K562 (cell line): ENCODE measurements at regions not wholly inside any gene's neighbourhood (a gene's known extent, or its start where the extent isn't known, plus 50 kb on each side); places are given as distances from the start of the nearest gene placed in this dataset.

Experiments
- ATAC-seq: fragments of 200-7000 bp; cut with Tn5 transposase; 3 replicates; pipeline ENCODE4 v1.9.1; 2020; ENCODE audit warnings: moderate library complexity
- BruUV-seq: library from RNA; stranded (reverse); fragments of 400-500 nt; replicated peaks from 2 replicates; lab custom pipeline; 2021; lab: Mats Ljungman, UMichigan
- CTCF ChIA-PET: fragments of 300-600 bp; formaldehyde crosslinking; extraction: SDS; loops from one replicate; lab custom pipeline; 2021; ENCODE audit warnings: low intra/inter-chr PET ratio; lab: Yijun Ruan, JAX
- POLR2A ChIA-PET: fragments of 300-600, 350-650 bp; sonication (Branson Sonifier 250); formaldehyde crosslinking; extraction: SDS; loops from one replicate; lab custom pipeline; 2021; ENCODE audit warnings: antibody characterized with exemption, inconsistent platforms; lab: Yijun Ruan, JAX
- DNase-seq, 4 experiments: peaks; one replicate each; pipeline versions ENCODE4 v3.0.0 to v3.0.0-alpha.2; 2011 to 2018; ENCODE audit warnings: low spot score in 3 of 4, mixed read lengths in 3 of 4; ENCODE audit errors: extremely low read depth in 1 of 4
- FAIRE-seq: peaks from 2 replicates; lab custom pipeline; 2011; peaks lifted over from hg19 to GRCh38; lab: Jason Lieb, UNC
- H2AFZ ChIP-seq: 2 replicates; pipeline ENCODE4 v1.6.0; 2011; ENCODE audit warnings: low read depth, low read length, control low read depth, inconsistent platforms
- H3K27ac ChIP-seq: fragments of 200-600 bp; 3 replicates; pipeline ENCODE4 v1.8.0; 2011; ENCODE audit warnings: low read depth, mild to moderate bottlenecking, control low read depth, inconsistent platforms, low read length, moderate library complexity, mixed read lengths; ENCODE audit errors: extremely low read depth
- H3K27me3 ChIP-seq, 2 experiments: fragments of 300-600 bp in 1 of 2; 2 replicates in 1 of 2; 3 replicates in 1 of 2; pipeline versions ENCODE4 v1.6.0 to v1.8.0; 2011; ENCODE audit warnings: inconsistent platforms in 2 of 2, low read length in 2 of 2, mild to moderate bottlenecking in 1 of 2, mixed read lengths in 1 of 2, moderate library complexity in 1 of 2; ENCODE audit not compliant: control insufficient read depth in 2 of 2, insufficient read depth in 2 of 2
- H3K36me3 ChIP-seq: fragments of 300-600 bp; 3 replicates; pipeline ENCODE4 v1.8.0; 2011; ENCODE audit warnings: mild to moderate bottlenecking, low read length, inconsistent platforms; ENCODE audit not compliant: control insufficient read depth, insufficient read depth
- H3K4me1 ChIP-seq, 2 experiments: fragments of 200-600 bp in 1 of 2; replicated peaks in 1 of 2; 2 replicates in 1 of 2; 3 replicates in 1 of 2; pipeline versions ENCODE4 v1.5.1 to v1.8.0; 2011; ENCODE audit warnings: inconsistent platforms in 2 of 2, low read length in 2 of 2, mild to moderate bottlenecking in 1 of 2, mixed read lengths in 1 of 2, moderate library complexity in 1 of 2; ENCODE audit not compliant: control insufficient read depth in 2 of 2, insufficient read depth in 2 of 2
- H3K4me2 ChIP-seq: 2 replicates; pipeline ENCODE4 v1.6.1; 2011; ENCODE audit warnings: low read length, control low read depth, inconsistent platforms, mixed read lengths; ENCODE audit not compliant: insufficient read depth
- H3K4me3 ChIP-seq: fragments of 200-600 bp; sonication (generic), shearing (Covaris generic); 2 replicates; pipeline ENCODE4 v1.5.1; 2016; ENCODE audit warnings: control low read depth, inconsistent platforms
- H3K79me2 ChIP-seq: fragments of 200-600 bp; 3 replicates; pipeline ENCODE4 v1.8.0; 2011; ENCODE audit warnings: low read length, inconsistent platforms; ENCODE audit not compliant: control insufficient read depth, insufficient read depth
- H3K9ac ChIP-seq, 2 experiments: 2 replicates each; pipeline versions ENCODE4 v1.6.0 to v1.6.1; 2011; ENCODE audit warnings: low read depth in 2 of 2, low read length in 2 of 2, control low read depth in 1 of 2, inconsistent platforms in 1 of 2, mild to moderate bottlenecking in 1 of 2, mixed read lengths in 1 of 2; ENCODE audit not compliant: insufficient read depth in 1 of 2
- H3K9me1 ChIP-seq: one replicate; pipeline ENCODE4 v1.6.0; 2011; ENCODE audit warnings: inconsistent platforms, mild to moderate bottlenecking, low read length, moderate library complexity; ENCODE audit not compliant: control insufficient read depth, insufficient read depth
- H3K9me3 ChIP-seq: replicated peaks from 2 replicates; pipeline ENCODE4 v1.5.1; 2011; ENCODE audit warnings: low read depth, low read length, inconsistent platforms; ENCODE audit not compliant: control insufficient read depth, insufficient read depth
- H4K20me1 ChIP-seq: replicated peaks from 2 replicates; pipeline ENCODE4 v1.6.1; 2011; ENCODE audit warnings: low read length, inconsistent platforms, mixed read lengths; ENCODE audit not compliant: control insufficient read depth, insufficient read depth
- ADNP ChIP-seq: fragments of 200-800 bp; sonication (Bioruptor generic); IDR thresholded peaks from 2 replicates; pipeline ENCODE4 v1.6.1; 2016; ENCODE audit warnings: missing genetic modification characterization, missing compliant biosample characterization
- BACH1 ChIP-seq: fragments of 200-800 bp; sonication (Bioruptor generic); IDR thresholded peaks from 2 replicates; pipeline ENCODE4 v1.6.1; 2016; ENCODE audit warnings: missing genetic modification characterization, missing compliant biosample characterization
- BCOR ChIP-seq: fragments of 450-650 bp; IDR thresholded peaks from 2 replicates; pipeline ENCODE4 v1.6.1; 2016
- CHD1 ChIP-seq: fragments of 200-600 bp; sonication (generic); IDR thresholded peaks from one replicate; pipeline ENCODE4 v1.6.1; 2012; ENCODE audit warnings: mild to moderate bottlenecking, moderate library complexity, low read length, inconsistent platforms
- ESRRA ChIP-seq: fragments of 450-650 bp; IDR thresholded peaks from 2 replicates; pipeline ENCODE4 v1.6.1; 2014; ENCODE audit warnings: low read depth, mild to moderate bottlenecking, moderate library complexity, borderline replicate concordance
- HDAC2 ChIP-seq: fragments of 450-650 bp; IDR thresholded peaks from 2 replicates; pipeline ENCODE4 v1.6.1; 2016; ENCODE audit warnings: mild to moderate bottlenecking
- HDGF ChIP-seq: fragments of 450-650 bp; IDR thresholded peaks from 2 replicates; pipeline ENCODE4 v1.6.1; 2016
- ILF3 ChIP-seq: fragments of 450-650 bp; IDR thresholded peaks from 2 replicates; pipeline ENCODE4 v1.6.1; 2018; ENCODE audit warnings: antibody characterized with exemption, mild to moderate bottlenecking, moderate library complexity, borderline replicate concordance
- KDM1A ChIP-seq, 2 experiments: fragments of 450-650 bp; IDR thresholded peaks; 2 replicates each; pipeline ENCODE4 v1.6.1; 2016; ENCODE audit warnings: mild to moderate bottlenecking in 2 of 2
- RBM25 ChIP-seq: fragments of 200-400 bp; formaldehyde crosslinking; IDR thresholded peaks from 2 replicates; pipeline ENCODE4 v1.6.1; 2018; ENCODE audit warnings: low read length, low read depth, moderate library complexity; ENCODE audit not compliant: severe bottlenecking
- SAFB2 ChIP-seq: fragments of 200-400 bp; formaldehyde crosslinking; IDR thresholded peaks from 2 replicates; pipeline ENCODE4 v1.6.1; 2018; ENCODE audit warnings: borderline replicate concordance, low read length, low read depth, moderate library complexity; ENCODE audit not compliant: severe bottlenecking
- SMARCA5 ChIP-seq: fragments of 450-650 bp; IDR thresholded peaks from 2 replicates; pipeline ENCODE4 v1.6.1; 2016
- TAF7 ChIP-seq: fragments of 450-650 bp; IDR thresholded peaks from 2 replicates; pipeline ENCODE4 v1.6.1; 2016; ENCODE audit warnings: missing genetic modification characterization, missing compliant biosample characterization
- TCF3 ChIP-seq: sonication (generic); formaldehyde crosslinking; IDR thresholded peaks from 2 replicates; pipeline ENCODE4 v1.4.0; 2020; ENCODE audit warnings: mild to moderate bottlenecking, missing genetic modification reagents
- ZNF121 ChIP-seq: sonication (generic); formaldehyde crosslinking; conservative IDR thresholded peaks from 2 replicates; pipeline ENCODE4 v1.8.0; 2022; ENCODE audit warnings: missing genetic modification reagents
- ZNF785 ChIP-seq: fragments of 250-450 bp; sonication (Bioruptor Pico); IDR thresholded peaks from 2 replicates; pipeline ENCODE4 v1.4.0; 2020; ENCODE audit warnings: mild to moderate bottlenecking
- WGBS: fragments of 100-300 bp; shearing (Covaris generic); methylation state at CpG from one replicate; pipeline ENCODE4 v1.1.6; 2016; ENCODE audit warnings: low coverage, mixed read lengths; ENCODE audit not compliant: insufficient coverage; ENCODE audit errors: missing lambda C conversion rate; 5-methylcytosine and 5-hydroxymethylcytosine counted together
- in situ Hi-C: fragments of 300-500 bp; cut with MboI; formaldehyde crosslinking; loops from 4 replicates; pipeline ENCODE4 v1.15.0; 2018; ENCODE audit warnings: inconsistent platforms, mixed read lengths
- intact Hi-C: fragments of 100-400 bp; cut with micrococcal nuclease; formaldehyde crosslinking; loops from 2 replicates; pipeline ENCODE4 v1.14.2; 2022
- TF ChIP-seq, protein P1 (sequence below): IDR thresholded peaks from 2 replicates; pipeline ENCODE4 v1.6.1; 2016; ENCODE audit warnings: missing genetic modification characterization, missing compliant biosample characterization
- TF ChIP-seq, protein P2 (sequence below): sonication (generic); formaldehyde crosslinking; IDR thresholded peaks from 2 replicates; pipeline ENCODE4 v1.8.0; 2023; ENCODE audit warnings: missing genetic modification reagents, mild to moderate bottlenecking, borderline replicate concordance

DNA sequence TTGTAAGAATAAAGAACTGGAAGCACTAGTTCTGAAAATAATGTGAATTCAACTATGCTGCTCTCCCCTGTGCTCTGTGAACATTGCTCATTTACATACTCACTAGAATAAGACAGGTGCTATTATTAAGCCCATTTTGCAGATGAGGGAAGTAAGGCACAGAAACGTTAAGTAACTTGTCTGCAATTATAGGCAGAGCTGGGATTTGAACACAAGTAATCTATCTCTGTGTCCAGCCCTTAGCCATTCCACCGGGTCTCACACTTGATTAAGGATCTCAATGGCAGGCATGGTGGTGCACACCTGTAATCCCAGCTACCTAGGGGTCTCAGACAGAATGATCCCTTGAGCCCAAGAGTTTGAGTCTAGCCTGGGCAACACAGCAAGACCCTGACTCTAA, 357.7 kb downstream of the CD83 start:
- TF ChIP-seq TAF7: no peak
- TF ChIP-seq SMARCA5: peak; percentile 49; the same call in 1 of the 2 replicates
- no peak for TF ChIP-seq TCF3 (CRISPR knock-in tag)
- TF ChIP-seq SAFB2: no peak
- TF ChIP-seq KDM1A (IDR thresholded peaks at IDR 0.05): peak; percentile 38 to 78; a peak in 3 of 4 replicates
- TF ChIP-seq ZNF121 (CRISPR knock-in tag): peak; percentile 67; the same call in 1 of the 2 replicates
- TF ChIP-seq HDGF: 0 out of 2 replicates have a peak, but pooled peaks have one; percentile 43
- no peak for TF ChIP-seq ZNF785 (CRISPR knock-in tag)
- no peak for TF ChIP-seq ILF3
- TF ChIP-seq BACH1 (tag): 0 out of 2 replicates have a peak, but pooled peaks have one; percentile 4
- peak; percentile 28; the same call in 1 of the 2 replicates for TF ChIP-seq ESRRA
- peak; percentile 87 for TF ChIP-seq BCOR
- 0 out of 2 replicates have a peak, but pooled peaks have one; percentile 38 for TF ChIP-seq HDAC2
- no peak for TF ChIP-seq CHD1
- TF ChIP-seq ADNP (tag): peak; percentile 51
- TF ChIP-seq, protein P1, sequence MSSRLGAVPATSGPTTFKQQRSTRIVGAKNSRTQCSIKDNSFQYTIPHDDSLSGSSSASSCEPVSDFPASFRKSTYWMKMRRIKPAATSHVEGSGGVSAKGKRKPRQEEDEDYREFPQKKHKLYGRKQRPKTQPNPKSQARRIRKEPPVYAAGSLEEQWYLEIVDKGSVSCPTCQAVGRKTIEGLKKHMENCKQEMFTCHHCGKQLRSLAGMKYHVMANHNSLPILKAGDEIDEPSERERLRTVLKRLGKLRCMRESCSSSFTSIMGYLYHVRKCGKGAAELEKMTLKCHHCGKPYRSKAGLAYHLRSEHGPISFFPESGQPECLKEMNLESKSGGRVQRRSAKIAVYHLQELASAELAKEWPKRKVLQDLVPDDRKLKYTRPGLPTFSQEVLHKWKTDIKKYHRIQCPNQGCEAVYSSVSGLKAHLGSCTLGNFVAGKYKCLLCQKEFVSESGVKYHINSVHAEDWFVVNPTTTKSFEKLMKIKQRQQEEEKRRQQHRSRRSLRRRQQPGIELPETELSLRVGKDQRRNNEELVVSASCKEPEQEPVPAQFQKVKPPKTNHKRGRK: peak; percentile 26; the same call in 1 of the 2 replicates
- TF ChIP-seq, protein P2, sequence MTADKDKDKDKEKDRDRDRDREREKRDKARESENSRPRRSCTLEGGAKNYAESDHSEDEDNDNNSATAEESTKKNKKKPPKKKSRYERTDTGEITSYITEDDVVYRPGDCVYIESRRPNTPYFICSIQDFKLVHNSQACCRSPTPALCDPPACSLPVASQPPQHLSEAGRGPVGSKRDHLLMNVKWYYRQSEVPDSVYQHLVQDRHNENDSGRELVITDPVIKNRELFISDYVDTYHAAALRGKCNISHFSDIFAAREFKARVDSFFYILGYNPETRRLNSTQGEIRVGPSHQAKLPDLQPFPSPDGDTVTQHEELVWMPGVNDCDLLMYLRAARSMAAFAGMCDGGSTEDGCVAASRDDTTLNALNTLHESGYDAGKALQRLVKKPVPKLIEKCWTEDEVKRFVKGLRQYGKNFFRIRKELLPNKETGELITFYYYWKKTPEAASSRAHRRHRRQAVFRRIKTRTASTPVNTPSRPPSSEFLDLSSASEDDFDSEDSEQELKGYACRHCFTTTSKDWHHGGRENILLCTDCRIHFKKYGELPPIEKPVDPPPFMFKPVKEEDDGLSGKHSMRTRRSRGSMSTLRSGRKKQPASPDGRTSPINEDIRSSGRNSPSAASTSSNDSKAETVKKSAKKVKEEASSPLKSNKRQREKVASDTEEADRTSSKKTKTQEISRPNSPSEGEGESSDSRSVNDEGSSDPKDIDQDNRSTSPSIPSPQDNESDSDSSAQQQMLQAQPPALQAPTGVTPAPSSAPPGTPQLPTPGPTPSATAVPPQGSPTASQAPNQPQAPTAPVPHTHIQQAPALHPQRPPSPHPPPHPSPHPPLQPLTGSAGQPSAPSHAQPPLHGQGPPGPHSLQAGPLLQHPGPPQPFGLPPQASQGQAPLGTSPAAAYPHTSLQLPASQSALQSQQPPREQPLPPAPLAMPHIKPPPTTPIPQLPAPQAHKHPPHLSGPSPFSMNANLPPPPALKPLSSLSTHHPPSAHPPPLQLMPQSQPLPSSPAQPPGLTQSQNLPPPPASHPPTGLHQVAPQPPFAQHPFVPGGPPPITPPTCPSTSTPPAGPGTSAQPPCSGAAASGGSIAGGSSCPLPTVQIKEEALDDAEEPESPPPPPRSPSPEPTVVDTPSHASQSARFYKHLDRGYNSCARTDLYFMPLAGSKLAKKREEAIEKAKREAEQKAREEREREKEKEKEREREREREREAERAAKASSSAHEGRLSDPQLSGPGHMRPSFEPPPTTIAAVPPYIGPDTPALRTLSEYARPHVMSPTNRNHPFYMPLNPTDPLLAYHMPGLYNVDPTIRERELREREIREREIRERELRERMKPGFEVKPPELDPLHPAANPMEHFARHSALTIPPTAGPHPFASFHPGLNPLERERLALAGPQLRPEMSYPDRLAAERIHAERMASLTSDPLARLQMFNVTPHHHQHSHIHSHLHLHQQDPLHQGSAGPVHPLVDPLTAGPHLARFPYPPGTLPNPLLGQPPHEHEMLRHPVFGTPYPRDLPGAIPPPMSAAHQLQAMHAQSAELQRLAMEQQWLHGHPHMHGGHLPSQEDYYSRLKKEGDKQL (CRISPR knock-in tag): no peak
- TF ChIP-seq RBM25: peak; percentile 89
- intact Hi-C loops (loop anchor here (5.0 kb wide), 1 partner anchor 237 kb away; no protein-coding TSS in a partner anchor), in situ Hi-C loops (no loop called here)
- Histone ChIP-seq H3K9me3 (no peaks in the 10 kb centered on the region; the same call in 1 of the 2 replicates), H3K36me3 (no peaks in the 10 kb centered on the region), H4K20me1 (no peaks in the 10 kb centered on the region), H2AFZ (peak overlapping the region; percentile 75), H3K79me2 (no peaks in the 10 kb centered on the region), H3K4me3 (no peak overlapping the region), H3K27me3 (no peaks in the 10 kb centered on the region), H3K4me1 (peaks cover 28 to 55% of the 10 kb centered on the region in 2 experiments; a peak in 4 of 5 replicates), H3K9ac (no peak overlapping the region), H3K27ac (no peak overlapping the region; the same call in 2 of the 3 replicates), H3K9me1 (peaks cover 3% of the 10 kb centered on the region), H3K4me2 (no peak overlapping the region)
- no TSS peak for BruUV-seq
- ATAC-seq (no peak), FAIRE-seq (no peak), DNase-seq (no peak)
- ChIA-PET CTCF (no interaction called here), POLR2A (no interaction called here)
- WGBS: 8% methylated on average over 2 of the region's 2 CpGs
